Stimulated activated CD4-positive, alpha-beta T cell treated with anti-CD3 and anti-CD28 coated beads, Interleukin-1b, Interleukin-23, amount 100 ng/mL, for 24 hours (primary cell): ENCODE measurements at regions not wholly inside any gene's neighbourhood (a gene's known extent, or its start where the extent isn't known, plus 50 kb on each side); places are given as distances from the start of the nearest gene placed in this dataset.
"Not testable (repeated sequence)": the region's sequence is repeated elsewhere in the genome, so short reads cannot be mapped to it uniquely, and the experiment has no call there.

ENCODE experiments used
- DNase-seq, 4 experiments: peaks; one replicate each; pipeline ENCODE4 v3.0.0-alpha.2; 2020; ENCODE audit warnings: low read depth in 4 of 4, low spot score in 1 of 4

- DNase-seq: no peak
These were observed 126.5 kb downstream of the VPREB1 start for GRCh38 chr22:22371031-22371541.

- DNase-seq: no peak
These were observed 127.5 kb downstream of the VPREB1 start for GRCh38 chr22:22372086-22372485.

- DNase-seq: no peak
These were observed 129.6 kb downstream of the VPREB1 start for GRCh38 chr22:22374163-22374562.

- no peak for DNase-seq
These were observed 130.0 kb downstream of the VPREB1 start for GRCh38 chr22:22374579-22374978.

- DNase-seq: no peak
These were observed 131.2 kb downstream of the VPREB1 start for GRCh38 chr22:22375576-22376351.

- DNase-seq: no peak
These were observed 131.7 kb downstream of the VPREB1 start for GRCh38 chr22:22376352-22376706.

GRCh38 chr22:22376884-22377283 is 131.7 kb downstream of the ZNF280B start:
- not testable (repeated sequence) for DNase-seq

- no peak for DNase-seq
These were observed 131.2 kb downstream of the ZNF280B start for GRCh38 chr22:22377335-22377734.

- DNase-seq: no peak
These were observed 129.8 kb downstream of the ZNF280B start for GRCh38 chr22:22378446-22379415.

GRCh38 chr22:22380098-22381030 is 128.2 kb downstream of the ZNF280B start:
- no peak for DNase-seq

- DNase-seq: not testable (repeated sequence)
These were observed 127.2 kb downstream of the ZNF280B start for GRCh38 chr22:22381292-22381691.

- no peak for DNase-seq
These were observed 124.3 kb downstream of the ZNF280B start for GRCh38 chr22:22384267-22384666.

- no peak for DNase-seq
These were observed 123.8 kb downstream of the ZNF280B start for GRCh38 chr22:22384668-22385244.

GRCh38 chr22:22386602-22387385 is 121.7 kb downstream of the ZNF280B start:
- DNase-seq: no peak

GRCh38 chr22:22387386-22387736 is 121.2 kb downstream of the ZNF280B start:
- no peak for DNase-seq

- no peak for DNase-seq
These were observed 120.5 kb downstream of the ZNF280B start for GRCh38 chr22:22388090-22388489.

- no peak for DNase-seq
These were observed 120.0 kb downstream of the ZNF280B start for GRCh38 chr22:22388494-22388893.

- no peak for DNase-seq
These were observed 119.1 kb downstream of the ZNF280B start for GRCh38 chr22:22389467-22389866.

GRCh38 chr22:22390989-22391388 is 117.6 kb downstream of the ZNF280B start:
- no peak for DNase-seq

GRCh38 chr22:22391543-22391942 is 117.0 kb downstream of the ZNF280B start:
- no peak for DNase-seq
